ENCODE measurements at regions not wholly inside any gene's neighbourhood (a gene's known extent, or its start where the extent isn't known, plus 50 kb on each side); places are given as distances from the start of the nearest gene placed in this dataset.
"Not testable (repeated sequence)": the region's sequence is repeated elsewhere in the genome, so short reads cannot be mapped to it uniquely, and the experiment has no call there.

DNA sequence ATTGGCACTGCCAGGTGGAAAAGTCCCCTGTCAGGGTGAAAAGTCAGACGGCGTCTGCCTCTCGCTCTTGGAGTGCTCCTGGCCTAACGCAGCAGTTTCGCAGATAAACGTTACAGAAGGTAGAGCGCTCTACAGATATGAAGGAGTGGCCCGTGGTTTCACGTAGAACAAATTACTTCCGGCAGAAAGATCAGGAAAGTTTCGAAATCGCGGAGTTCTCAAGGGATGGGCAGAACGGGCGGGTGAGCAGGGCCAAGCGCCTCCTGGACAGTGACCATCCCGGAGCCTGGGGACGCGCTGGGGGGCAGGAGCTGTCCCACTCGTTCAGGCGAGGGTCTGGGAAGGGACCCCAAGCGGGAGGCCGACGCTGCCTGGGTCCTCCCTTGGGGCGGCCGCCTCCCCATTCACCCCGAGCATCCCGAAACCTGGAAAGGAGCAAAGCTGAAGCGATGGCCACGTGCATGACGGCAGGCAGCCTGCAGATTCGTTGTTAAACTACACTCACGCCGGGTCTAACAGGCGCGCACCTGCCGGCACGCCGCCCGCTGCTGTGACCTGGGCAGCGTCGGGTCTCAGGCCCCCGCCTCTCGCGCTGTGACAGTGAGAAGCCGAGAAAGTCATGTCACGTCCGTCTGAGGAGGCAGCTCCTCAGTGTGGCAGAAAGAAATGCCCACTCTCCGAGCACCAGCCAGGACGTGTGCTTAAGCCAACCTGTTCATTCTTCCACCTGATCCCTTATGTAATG is 122.9 kb upstream of the SALL3 start:
- no peak for DNase-seq

DNA sequence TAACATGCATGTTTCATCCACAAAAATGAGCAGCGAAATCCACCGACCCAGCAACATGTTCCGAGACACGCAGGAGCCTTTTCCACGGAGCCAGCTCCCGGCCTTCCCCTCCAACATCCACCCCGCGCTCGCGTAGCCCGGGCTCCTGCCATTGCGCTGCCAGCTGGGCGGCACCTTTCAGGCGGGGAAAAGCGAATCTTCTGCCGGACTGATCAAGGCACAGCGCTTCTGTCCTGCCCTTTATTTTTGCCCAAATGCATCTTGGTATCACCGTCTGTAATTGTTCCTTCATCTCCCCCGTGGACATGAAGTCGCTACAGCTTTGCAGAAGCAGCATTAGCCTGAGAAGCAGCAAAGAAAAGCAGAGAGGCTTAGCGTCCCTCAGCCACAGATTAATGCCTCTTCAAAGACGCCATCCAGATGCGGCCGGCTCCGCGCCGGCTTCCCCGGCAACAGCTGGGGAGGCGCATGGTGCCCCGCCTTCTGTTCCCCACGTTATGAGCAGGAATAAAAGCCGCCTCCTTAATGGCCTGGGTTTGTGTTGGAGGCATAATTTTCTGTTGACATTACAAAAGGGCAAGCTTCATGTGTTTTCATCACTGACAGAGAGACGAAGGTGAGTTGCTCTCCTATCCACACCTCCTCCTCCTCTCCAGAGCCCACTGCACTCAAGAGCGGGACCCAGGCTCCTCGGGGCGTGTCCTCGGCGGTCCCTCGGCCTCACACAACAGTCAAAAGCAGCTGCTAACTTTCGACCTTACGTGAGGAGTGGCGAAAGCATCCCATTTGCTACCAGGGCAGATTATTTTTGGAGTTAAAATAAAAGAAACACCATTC is 122.1 kb upstream of the SALL3 start:
- DNase-seq, result no peak

DNA sequence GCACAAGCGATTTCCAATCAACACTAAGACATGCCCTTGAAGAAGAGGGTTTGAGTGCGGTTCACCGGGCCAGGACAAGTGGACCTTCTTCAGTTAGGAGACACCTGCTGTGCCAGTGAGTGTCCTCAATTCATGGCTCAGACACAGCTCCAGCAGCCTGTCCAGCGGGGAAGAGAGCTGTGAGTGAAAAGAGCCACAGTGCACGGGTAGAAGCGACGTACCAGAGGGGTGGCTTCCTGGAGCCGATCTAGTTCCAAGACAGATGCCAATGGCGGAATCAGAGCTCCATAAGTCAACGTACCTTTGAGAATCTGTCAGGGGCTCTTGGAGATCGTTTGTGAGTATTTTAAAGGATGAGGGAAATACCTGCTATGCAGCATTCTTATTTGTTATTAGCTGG is 119.9 kb upstream of the SALL3 start:
- no peak for DNase-seq

DNA sequence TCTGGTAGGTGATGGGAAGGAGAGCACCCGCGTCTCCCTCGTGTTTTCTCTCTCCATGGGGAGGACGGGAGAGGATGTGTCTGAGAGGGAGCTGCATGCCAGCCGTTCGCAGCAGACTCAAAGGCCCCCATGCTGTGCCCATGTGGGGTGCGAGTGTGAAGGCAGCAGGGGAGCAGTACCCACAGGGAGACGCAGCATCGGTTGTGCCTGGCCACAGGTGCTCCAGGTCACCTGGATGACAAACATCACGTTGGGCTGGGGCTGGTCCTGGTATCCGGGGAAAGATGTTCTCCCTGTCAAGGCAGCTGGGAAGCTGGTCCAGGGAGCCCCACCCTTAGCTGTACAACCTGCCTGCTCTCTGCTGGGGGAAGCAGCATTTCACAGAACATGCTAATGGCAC is 119.5 kb upstream of the SALL3 start:
- DNase-seq, result no peak

DNA sequence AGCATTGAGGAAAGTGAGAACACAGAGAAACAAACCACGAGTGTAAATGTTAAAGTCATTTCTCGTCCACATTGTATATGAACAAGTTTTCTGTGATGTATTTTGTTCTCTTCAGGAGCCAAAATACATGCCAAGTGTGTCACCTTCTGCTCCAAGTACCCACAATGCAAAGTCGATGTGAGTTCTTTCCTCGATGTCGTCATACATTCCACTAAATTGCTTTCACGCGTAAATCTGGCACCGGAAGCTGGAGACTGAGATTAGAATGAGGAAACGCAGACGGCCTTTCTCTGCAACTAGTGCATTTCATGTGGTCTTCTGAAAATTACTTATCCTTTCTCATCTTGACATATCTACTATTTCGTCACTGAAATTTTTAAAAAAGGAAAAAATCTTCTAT is 118.5 kb upstream of the SALL3 start:
- DNase-seq, result no peak

DNA sequence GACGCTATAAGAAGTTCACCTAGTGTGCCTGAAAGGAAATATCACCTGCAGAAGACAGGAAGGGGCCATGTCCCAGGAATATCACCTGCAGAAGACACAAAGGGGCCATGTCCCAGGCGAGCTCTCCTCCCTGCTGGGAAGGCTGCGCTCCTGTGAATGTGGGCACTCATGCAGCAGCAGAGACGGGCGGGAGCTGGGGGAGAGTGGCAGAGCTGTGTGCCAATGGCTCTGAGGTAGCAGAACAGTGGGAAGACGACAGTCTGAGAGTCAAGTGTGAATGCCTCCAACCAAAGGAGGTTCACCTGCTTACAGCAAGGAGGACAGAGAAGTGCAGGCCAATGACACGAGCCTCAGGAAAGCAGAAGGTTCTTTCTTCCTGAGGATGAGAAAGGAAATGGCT is 117.9 kb upstream of the SALL3 start:
- DNase-seq, result no peak

DNA sequence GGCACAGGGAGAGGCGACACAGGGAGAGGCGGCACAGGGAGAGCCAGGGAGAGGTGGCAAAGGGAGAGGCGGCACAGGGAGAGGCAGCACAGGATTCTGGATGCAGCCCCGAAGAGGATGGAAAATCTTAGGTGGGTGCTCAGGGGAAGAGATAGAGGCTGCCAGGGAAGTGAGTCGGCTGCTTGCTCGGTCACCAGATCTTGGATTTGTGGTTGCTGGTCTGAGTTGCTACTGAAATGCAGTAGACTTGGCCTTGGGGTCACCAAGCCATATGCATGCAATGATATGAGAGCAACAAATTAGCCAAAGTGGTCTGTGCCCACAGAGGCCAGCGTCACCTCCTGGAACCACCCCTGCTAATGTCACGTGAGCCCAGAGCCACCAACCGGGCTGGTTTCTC is 117.2 kb upstream of the SALL3 start:
- DNase-seq, result no peak

DNA sequence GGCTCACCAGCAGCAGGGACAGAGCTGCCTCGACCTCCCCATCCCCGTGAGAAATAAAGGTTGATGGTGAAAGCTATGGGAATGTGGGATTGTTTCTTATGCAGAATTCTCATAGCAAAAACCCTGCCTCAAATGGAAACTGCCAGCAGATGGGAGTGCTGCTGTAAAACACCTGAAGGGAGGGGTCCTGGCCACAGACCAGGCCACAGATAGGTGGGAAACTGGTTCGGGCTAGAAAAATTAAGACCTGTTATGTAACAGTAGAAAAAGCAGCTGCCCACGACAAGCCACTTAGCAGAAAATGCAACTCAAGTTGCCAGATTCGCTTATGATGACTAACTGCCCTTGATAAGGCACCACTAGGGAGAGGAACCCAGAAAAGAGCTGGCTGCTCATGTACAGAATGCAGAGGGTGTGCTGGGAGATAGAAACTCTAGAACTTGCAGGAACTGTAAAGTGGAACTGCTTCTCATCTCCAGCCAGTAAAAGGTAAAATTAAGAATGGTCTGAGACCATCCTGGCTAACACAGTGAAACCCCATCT is 114.5 kb upstream of the SALL3 start:
- no peak for DNase-seq

DNA sequence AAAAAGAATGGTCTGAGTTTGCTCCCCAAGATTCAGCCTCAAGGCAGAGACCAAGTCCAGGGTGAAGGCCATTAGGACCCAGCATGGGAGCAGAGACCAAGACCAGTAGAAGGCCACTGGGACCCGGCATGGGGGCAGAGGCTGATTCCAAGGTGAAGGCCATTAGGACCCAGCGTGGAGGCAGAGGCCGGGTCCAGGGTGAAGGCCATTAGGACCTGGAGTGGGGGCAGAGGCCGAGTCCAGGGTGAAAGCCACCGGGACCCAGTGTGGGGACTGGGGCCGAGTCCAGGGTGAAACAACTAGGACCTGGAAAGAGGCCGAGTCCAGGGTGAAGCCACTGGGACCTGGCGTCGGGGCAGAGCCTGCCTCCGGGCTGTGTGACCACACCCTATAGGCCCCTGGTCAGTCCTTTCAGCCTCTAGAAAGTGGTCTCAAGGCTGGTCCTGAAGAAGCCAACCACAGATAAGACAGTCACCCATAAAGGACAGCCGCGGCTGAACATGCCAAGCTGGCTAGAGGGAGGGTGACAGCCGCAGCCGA is 113.8 kb upstream of the SALL3 start:
- DNase-seq, result no peak

DNA sequence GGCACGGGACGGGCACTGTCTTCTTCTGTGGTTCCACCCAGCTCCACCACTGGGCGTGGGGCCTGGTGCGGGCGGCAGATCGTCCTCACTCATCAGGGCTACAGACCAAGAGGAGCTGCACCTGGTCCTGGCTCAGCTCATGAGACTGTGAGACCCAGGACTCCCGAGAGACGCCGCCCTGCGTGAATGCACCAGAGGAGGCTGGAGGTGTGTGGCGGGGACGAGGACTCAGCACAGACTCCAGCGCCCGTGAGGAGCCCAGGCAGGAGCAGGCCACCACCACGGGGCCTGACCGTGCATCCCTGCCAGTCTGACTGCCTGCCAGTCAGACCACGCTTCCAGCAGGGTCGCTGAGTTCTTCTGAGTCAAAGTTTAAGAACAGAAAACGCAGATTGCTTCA is 112.5 kb upstream of the SALL3 start:
- DNase-seq, result no peak

DNA sequence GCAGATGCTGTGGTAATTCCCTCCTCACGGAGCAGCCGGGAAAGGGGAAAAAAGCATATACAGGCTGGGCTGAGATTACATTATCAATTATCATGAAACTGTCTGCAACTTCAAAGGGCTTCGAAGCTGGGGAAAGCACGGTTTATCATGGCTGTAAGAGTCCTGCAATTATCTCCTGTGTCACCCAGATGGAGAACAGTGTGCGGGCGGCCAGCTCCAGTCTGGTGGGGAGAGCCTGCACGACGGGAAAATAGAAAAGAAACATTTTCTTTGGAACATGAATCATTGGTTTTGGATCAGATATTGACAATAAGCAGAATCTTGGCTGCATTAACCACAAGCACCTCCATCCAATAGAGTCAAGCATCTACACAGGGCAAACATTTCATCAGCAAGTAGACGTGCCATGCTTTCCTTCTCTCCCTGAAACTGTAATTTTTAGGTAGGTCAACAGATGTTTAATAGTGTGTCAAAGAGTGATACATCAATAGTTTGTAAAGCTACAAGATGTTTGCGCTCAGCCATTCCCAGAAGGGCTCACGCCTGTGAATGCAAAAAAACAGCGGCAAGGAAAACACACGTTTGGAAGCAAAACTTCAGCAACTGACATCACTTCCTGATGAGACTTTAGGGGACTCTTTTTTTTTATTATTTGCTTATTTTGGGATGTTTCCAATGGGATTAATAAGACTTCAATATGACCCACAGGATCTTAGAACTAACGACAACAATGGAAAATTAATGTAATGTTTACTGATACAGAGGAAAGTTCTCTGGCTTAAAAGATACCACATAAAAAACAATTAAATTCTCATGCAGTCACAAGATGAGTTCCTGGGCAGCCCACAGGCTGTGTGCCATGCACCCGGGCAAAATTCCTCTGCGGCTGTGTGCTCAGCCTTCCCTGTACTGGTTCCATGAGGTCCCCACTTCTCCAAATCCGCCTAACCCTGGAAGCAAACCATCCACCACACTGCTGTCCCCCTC is 111.0 kb upstream of the SALL3 start:
- no peak for DNase-seq

DNA sequence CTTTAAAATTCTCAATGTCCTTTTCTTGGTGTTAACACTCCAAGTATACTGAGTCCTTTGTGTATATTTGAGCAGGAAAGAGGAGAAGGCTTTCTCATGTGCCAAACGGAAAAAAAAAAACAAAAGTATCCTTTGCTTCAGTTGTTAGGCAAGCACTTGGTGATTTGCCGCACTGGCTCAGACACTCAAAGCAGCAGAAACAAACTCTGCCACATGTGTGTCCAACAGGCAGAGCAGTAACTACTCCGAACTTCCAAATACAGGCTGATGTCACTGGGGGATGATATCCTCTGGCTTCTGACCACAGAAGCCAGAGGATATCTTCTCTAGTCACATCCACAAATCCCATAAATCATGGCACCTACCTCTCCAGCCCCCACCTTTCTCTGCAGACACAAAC is 108.0 kb upstream of the SALL3 start:
- DNase-seq, result no peak

DNA sequence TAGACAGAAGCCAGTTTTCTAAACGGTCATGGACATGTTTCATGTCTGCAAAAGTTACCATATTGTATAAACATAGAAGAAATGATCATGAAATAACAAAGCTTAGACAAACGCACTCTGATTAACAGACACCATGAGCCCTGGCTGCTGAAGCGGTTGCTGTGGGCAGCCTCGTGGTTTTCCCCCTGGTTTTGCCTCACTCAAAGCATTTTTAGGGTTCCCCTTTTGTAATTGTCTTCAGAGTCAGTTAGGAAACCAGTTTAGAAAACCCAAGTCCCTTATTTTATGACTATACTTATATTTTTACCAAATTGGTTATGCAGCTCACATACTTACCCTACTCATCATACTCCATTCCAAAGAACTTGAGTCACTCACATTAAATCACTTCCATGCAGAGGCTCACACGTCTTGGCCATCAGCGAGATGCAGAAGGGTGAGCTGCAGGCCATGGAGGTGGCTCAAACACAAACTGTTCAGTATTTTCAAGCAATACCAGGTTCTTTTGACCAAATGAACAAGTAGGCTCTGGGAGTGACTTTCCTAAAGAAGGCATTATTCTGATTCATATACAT is 105.6 kb upstream of the SALL3 start:
- DNase-seq, result no peak

DNA sequence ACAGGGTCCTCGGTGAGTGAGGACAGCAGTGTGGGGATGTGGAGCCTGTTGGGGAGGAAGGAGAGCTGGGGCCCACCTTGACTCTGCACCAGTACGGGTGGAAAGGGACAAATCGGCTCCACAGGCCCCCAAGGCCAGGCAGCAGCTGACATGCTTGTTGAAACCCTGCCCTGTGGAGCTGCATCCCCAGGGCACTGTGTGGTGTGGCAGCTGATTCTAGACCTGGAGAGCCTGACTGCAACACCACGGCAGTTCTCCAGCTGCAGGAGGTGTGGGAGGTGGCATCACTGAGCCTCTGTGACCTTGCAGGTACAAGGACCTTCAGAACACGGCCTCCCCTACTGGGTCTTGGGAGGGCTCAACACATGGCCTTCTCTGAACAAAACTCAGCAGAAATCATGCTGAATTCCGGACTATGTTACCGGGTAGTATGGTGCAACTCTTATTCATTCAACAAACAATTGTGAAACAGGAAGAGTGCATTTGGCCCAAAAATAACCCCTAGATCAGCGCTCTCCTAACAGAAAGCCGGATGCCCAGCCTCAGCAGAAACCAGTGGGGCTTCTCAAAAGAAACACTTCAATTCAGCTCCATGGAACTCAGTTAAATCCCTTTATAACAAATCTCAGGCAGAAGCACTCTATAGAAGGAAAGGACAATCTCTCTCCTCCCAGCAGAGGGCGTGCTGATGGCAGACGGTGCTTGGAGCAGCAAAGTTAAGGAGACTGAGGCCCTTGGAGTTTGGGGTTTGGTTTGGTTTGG is 104.4 kb upstream of the SALL3 start:
- DNase-seq, result no peak

DNA sequence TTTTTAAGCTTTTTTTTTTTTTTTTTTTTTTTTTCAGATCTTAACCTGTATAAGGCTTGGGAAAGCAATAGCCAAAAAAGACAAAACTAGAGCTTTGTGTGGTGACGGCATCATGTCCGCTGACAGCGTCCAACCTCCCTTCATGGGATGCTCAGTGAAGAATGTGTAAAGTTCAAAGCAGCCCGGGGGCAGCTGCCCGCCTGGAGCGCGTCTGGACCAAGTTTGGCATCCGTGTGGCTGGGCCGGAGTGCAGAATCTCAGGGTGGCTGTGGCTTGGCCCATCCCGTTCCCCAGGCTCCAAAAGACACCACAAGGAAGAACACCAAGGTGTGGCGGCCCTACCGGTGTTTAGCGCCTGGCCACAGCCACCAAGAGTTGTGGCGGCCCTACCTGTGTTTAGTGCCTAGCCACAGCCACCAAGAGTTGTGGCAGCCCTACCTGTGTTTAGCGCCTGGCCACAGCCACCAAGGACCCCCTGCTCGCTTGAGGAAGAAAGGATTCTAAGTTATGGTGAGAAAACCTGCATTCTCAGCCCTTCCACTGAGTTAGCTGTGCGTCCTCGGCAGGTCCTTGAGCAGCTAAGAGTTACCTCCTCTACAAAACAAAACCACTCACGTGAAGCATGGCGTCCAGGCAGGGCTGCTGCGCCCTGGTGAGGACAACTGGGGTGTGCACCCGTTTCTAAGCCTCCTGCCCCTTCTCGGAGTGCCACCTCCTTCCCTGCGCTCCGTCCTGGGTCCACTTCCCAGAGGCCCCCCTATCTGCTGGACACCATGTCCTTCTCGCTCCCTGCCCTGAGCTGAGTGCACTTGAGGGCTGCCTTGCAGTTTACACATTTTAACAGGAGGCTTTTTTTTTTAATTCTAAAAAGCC is 103.6 kb upstream of the SALL3 start:
- no peak for DNase-seq

DNA sequence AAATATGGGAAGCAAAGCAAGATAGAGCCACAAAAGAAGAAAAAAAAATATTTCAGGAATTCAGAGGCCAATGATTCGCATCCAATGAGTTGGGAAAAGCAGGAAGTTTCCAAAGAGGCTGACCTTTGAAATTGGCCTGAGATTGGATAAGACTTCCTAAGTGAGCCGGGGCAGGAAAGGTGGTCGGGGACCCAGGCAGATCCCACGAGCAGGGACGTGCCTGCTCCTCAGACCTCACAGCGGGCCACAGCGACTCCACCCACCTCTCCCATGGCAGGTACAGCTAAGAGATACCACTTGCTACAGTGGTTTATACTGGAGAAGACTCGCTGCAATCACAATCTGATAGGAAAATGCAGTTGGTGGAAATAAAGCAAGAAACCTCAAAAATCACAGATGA is 102.8 kb upstream of the SALL3 start:
- DNase-seq, result no peak

DNA sequence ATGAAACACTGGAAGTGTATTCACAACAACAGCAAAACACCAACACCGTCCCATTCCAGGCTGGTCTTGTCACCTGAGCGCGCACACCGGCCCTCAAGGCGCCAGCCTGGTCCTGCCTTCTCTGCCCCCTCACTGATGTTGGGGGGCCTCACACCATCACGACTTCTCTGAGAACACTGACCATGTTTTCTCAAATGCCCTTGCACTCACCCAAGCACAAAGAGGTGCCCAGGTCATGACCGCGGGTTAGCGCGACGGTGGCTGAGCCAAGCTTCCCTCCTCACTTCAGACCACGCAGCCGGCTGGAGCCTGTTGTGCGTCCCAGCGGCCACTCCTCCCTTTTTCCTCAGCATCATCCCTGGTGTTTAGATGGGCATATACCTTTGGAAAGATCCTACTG is 101.3 kb upstream of the SALL3 start:
- no peak for DNase-seq

DNA sequence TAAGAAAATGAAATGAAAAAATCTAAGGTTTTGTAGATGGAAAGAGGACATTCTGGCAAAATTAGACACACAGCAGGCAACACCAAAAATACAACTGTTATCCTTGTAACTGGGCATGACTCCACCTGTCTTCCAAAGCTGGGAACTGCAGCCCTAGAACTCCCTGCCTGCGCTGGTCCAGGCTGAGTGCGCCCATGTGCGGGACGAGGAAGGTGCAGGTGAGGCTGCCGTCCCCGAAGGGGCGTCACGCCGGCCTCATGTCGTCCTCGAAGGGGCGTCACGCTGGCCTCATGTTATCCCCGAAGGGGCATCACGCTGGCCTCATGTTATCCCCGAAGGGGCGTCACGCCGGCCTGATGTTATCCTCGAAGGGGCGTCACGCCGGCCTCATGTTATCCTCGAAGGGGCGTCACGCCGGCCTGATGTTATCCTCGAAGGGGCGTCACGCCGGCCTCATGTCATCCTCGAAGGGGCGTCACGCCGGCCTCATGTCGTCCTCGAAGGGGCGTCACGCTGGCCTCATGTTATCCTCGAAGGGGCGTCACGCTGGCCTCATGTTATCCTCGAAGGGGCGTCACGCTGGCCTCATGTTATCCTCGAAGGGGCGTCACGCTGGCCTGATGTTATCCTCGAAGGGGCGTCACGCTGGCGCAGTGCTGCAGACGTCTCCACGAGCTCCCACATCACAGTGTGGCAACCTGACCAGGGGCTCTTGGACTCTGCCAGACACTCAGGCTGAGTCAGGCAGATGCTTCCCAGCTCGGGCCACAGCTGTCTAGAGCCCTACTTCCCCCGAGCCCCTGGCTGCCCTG is 100.3 kb upstream of the SALL3 start:
- DNase-seq, result not testable (repeated sequence)

DNA sequence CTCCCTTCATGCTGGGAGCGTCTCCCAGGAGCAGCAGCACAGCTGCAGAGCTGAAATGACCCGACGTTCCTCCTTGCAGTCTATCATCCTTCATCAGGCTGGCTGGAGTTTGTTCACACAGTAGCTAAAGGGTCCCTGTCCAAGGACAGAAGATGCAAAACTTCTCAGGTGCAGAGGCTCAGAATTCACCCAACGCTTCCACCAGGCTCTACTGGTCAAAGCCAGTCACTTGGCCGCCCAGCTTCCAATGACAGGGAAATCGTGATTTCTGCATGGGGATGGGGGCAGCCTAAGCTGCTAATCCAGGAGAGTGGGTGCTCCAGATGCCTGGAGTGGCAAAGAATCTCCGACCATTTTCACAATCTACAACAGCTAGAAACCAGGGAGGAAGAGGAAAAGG is 97.0 kb upstream of the SALL3 start:
- DNase-seq, result no peak

DNA sequence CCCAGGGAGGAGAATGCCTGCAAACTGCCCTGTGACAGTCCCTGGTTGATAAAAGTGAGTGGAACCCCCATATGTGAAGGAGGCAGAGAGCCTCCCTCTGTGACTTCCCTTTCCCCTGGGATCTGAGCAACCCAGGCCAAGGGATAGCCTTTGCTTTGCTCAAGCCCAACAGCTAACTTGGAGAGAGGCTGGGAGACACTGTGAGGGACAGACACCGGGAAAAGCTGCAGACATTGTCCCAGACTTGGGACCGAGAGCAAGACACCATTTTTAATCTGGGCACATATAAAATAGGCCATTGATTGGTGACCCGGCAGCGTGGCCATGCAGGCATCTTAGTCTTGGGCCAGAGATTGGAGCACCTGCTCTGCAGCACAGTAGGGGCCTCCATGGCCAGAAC is 96.1 kb upstream of the SALL3 start:
- DNase-seq, result no peak

Data from activated CD4-positive, CD25-positive, alpha-beta regulatory T cell (primary cell).